Smooth muscle cell of the brain vasculature (primary cell): ENCODE measurements at regions not wholly inside any gene's neighbourhood (a gene's known extent, or its start where the extent isn't known, plus 50 kb on each side); places are given as distances from the start of the nearest gene placed in this dataset.
"Not testable (repeated sequence)": the region's sequence is repeated elsewhere in the genome, so short reads cannot be mapped to it uniquely, and the experiment has no call there.

Source experiments
- DNase-seq: peaks from one replicate; pipeline ENCODE4 v3.0.0-alpha.2; 2012; ENCODE audit warnings: low read depth, low spot score

DNA sequence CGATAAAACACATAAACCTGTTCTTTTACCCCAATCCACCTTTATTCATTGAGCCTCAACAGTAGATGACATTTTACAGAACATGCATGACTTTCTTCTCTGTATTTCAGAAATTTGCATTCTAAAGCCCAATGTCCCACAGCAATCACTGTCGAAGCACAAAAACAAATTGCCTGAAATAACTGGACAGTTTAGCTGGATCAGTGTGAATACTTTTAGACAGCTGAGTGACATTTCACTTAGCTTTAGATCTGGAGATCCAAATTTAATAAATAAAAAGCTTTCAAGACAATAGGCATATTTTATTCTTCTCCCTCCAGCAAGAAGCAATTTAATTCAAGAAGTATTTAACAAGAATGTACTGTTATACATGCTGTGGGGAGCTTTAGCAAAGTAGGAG lies 109.1 kb upstream of the FSCB start:
- no peak for DNase-seq

- no peak for DNase-seq
Observed at GRCh38 chr14:44613061-44613712, 106.1 kb upstream of the FSCB start.

DNA sequence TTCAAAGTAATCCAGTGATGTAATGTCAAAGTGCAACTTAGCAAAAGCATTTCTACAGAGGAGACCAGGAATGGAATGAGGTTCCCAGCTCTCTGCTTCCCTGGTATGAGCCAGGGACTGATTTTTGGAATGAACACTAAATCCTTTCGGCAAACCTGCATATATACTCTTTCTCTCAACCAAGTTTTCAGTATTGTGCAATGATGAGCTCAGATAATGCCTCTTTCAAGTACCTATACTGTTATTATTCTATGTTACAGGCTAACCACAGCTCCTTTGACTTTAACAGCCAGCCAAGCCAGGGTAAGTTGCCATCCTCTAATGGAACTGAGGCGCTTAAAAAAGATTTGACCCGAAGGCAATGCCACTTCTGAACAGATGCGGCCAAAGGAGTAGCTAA lies 104.9 kb upstream of the FSCB start:
- no peak for DNase-seq

GRCh38 chr14:44609876-44610510 lies 102.9 kb upstream of the FSCB start:
- no peak for DNase-seq

- DNase-seq = no peak
Observed at GRCh38 chr14:44609201-44609600, 102.1 kb upstream of the FSCB start.

- no peak for DNase-seq
Observed at GRCh38 chr14:44607701-44608100, 100.6 kb upstream of the FSCB start.

GRCh38 chr14:44606576-44606975 lies 99.5 kb upstream of the FSCB start:
- no peak for DNase-seq

DNA sequence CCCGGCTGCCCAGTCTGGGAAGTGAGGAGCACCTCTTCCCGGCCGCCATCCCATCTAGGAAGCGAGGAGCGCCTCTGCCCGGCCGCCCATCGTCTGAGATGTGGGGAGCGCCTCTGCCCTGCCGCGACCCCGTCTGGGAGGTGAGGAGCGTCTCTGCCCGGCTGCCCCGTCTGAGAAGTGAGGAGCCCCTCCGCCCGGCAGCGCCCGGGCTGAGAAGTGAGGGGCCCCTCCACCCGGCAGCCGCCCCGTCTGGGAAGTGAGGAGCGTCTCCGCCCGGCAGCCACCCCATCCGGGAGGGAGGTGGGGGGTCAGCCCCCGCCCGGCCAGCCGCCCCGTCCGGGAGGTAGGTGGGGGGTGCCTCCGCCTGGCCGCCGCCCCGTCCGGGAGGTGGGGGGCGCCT lies 94.2 kb upstream of the FSCB start:
- DNase-seq = not testable (repeated sequence)

DNA sequence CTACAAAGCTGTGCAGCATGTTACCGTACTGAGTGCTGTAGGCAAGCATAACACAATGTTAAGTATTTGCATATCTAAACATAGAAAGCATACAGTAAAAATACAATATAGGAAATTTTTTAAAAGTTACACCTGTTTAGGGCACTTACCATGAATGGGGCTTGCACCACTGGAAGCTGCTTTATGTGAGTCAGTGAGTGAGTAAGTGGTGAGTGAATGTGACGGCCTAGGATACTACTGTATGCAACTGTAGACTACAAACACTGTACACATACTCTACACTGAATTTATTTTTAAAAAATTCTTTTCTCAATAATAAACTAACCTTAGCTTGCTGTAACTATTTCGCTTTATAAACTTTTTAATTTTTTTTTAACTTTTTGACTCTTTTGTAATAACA lies 82.1 kb upstream of the FSCB start:
- no peak for DNase-seq

DNA sequence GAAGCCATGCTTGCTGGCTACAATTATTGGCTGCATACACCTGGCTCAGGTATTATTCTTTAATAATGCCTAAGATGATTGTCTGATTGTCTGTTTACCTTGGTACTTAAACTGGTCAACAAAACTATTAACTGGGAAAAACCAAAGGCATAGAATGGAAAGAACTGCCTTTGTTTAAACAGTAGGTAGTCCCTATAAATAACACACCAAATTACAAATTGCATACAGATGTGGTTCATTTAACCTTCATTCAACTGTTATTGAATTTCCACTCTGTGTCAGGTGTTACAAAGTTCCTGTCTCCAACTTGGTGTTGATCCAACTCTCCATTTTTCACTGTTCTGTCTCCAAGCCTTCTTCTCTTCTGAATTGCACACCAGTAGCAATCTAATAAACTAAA lies 79.8 kb upstream of the FSCB start:
- DNase-seq = no peak

- no peak for DNase-seq
Observed at GRCh38 chr14:44576356-44576755, 69.3 kb upstream of the FSCB start.

DNA sequence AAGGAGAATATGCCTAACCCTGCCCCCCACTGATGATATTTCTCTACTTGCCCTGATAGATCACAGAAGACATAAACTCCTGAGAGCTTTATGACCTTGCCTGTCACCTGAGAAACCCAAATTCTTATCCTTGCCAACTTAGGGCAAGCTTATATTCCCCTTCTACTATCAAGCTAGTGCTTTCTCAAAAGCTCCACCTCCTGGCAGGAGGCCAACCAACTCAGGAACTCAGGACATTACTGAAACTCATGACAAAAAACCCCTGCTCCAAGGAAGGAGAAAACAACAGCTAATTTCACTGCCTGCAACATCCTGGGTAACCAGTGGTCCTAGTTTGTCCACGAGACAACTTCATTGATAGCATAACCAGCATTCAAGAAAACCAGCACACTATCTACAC lies 60.9 kb upstream of the FSCB start:
- no peak for DNase-seq

GRCh38 chr14:44565968-44566367 lies 58.9 kb upstream of the FSCB start:
- DNase-seq = no peak

GRCh38 chr14:44564908-44565307 lies 57.8 kb upstream of the FSCB start:
- no peak for DNase-seq
